ENCODE measurements at regions not wholly inside any gene's neighbourhood (a gene's known extent, or its start where the extent isn't known, plus 50 kb on each side); places are given as distances from the start of the nearest gene placed in this dataset.
A peak's percentile ranks its signal among the peaks of the same experiment; 100 is the strongest.

GRCh38 chr5:28703651-28704260, 1665.4 kb upstream of the CDH9 start:
- TF ChIP-seq CTCF (IDR thresholded peaks at IDR 0.05; ENCODE audit: low read length, missing control alignments), result no peak
- DNase-seq (ENCODE audit: low read depth), result peak; percentile 1
- no peak overlapping the region for H3K4me3 ChIP-seq (replicated peaks; ENCODE audit: low read depth, low read length)

GRCh38 chr5:28691526-28691925, 1653.1 kb upstream of the CDH9 start:
- TF ChIP-seq CTCF (IDR thresholded peaks at IDR 0.05; ENCODE audit: low read length, missing control alignments), result no peak
- no peak for DNase-seq (ENCODE audit: low read depth)

GRCh38 chr5:28685794-28686193, 1647.4 kb upstream of the CDH9 start:
- no peak overlapping the region for H3K4me3 ChIP-seq (replicated peaks; ENCODE audit: low read depth, low read length)
- no peak for TF ChIP-seq CTCF (IDR thresholded peaks at IDR 0.05; ENCODE audit: low read length, missing control alignments)
- DNase-seq (ENCODE audit: low read depth), result no peak

More at GRCh38 chr5:28691526-28691925, 1653.1 kb upstream of the CDH9 start:
- H3K4me3 ChIP-seq (replicated peaks; ENCODE audit: low read depth, low read length), result no peak overlapping the region

GRCh38 chr5:28678899-28679298, 1640.5 kb upstream of the CDH9 start:
- H3K4me3 ChIP-seq (replicated peaks; ENCODE audit: low read depth, low read length), result no peak overlapping the region
- no peak for DNase-seq (ENCODE audit: low read depth)
- TF ChIP-seq CTCF (IDR thresholded peaks at IDR 0.05; ENCODE audit: low read length, missing control alignments), result no peak

GRCh38 chr5:28666110-28666509, 1627.7 kb upstream of the CDH9 start:
- no peak for TF ChIP-seq CTCF (IDR thresholded peaks at IDR 0.05; ENCODE audit: low read length, missing control alignments)
- H3K4me3 ChIP-seq (replicated peaks; ENCODE audit: low read depth, low read length), result no peak overlapping the region
- DNase-seq (ENCODE audit: low read depth), result no peak

- peak; percentile 1 for DNase-seq (ENCODE audit: low read depth)
- TF ChIP-seq CTCF (IDR thresholded peaks at IDR 0.05; ENCODE audit: low read length, missing control alignments), result no peak
- no peak overlapping the region for H3K4me3 ChIP-seq (replicated peaks; ENCODE audit: low read depth, low read length)
Measured at GRCh38 chr5:28648108-28648507, 1609.7 kb upstream of the CDH9 start.

- no peak overlapping the region for H3K4me3 ChIP-seq (replicated peaks; ENCODE audit: low read depth, low read length)
- TF ChIP-seq CTCF (IDR thresholded peaks at IDR 0.05; ENCODE audit: low read length, missing control alignments), result no peak
- DNase-seq (ENCODE audit: low read depth), result no peak
Measured at GRCh38 chr5:28632607-28633006, 1594.2 kb upstream of the CDH9 start.

All from fibroblast of pulmonary artery (primary cell).